ENCODE measurements at regions not wholly inside any gene's neighbourhood (a gene's known extent, or its start where the extent isn't known, plus 50 kb on each side); places are given as distances from the start of the nearest gene placed in this dataset.

DNA sequence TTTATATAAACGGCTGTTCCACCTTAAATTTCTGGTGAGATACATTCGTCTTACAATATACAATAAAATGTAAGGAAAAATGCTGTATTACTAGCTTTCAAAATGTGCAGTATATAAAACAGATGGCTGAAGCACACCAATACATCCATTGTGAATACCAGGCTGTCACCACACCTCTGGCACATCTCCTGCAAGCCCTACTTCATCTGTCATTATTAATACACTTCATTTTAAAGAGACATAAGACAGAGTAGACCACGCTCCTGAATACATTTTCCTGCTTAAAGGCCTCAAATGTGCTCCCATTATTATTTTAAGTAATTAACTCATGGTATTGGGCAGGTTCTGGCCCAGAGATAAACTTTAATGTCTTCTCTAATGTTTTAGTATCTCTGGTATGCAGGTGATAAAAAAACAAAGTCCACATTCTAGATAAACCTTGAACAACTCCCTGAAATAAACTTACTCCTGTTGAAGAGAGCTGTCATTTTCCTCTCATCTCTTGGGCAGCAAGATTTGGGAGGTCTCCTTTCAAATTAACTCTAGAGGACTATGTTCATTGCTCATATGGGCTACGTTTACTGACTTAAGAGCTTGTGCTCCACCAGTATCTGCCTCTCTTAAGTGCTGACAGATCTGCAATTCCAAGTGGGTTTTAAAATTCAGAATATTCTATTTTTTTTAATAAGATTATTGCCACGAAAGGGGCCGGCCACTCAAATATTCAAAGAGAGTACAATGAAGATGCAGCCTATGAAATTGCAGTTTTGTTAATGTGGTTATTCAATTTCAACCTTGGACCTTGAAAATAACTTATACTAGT is 396.5 kb upstream of the SEMA3D start:
- TF ChIP-seq, protein P1, sequence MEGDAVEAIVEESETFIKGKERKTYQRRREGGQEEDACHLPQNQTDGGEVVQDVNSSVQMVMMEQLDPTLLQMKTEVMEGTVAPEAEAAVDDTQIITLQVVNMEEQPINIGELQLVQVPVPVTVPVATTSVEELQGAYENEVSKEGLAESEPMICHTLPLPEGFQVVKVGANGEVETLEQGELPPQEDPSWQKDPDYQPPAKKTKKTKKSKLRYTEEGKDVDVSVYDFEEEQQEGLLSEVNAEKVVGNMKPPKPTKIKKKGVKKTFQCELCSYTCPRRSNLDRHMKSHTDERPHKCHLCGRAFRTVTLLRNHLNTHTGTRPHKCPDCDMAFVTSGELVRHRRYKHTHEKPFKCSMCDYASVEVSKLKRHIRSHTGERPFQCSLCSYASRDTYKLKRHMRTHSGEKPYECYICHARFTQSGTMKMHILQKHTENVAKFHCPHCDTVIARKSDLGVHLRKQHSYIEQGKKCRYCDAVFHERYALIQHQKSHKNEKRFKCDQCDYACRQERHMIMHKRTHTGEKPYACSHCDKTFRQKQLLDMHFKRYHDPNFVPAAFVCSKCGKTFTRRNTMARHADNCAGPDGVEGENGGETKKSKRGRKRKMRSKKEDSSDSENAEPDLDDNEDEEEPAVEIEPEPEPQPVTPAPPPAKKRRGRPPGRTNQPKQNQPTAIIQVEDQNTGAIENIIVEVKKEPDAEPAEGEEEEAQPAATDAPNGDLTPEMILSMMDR (IDR thresholded peaks at IDR 0.05) = no peak
- TF ChIP-seq POLR2A (IDR thresholded peaks at IDR 0.05) = no peak

All from lower leg skin (tissue), 3 donors.